HG03469 (cell line): ENCODE measurements at regions not wholly inside any gene's neighbourhood (a gene's known extent, or its start where the extent isn't known, plus 50 kb on each side); places are given as distances from the start of the nearest gene placed in this dataset.

Experiments used
- ATAC-seq: cut with Tn5 transposase; IDR thresholded peaks from one replicate; pipeline ENCODE4 v1.9.1; 2021; ENCODE audit warnings: mild to moderate bottlenecking, moderate library complexity, moderate number of reproducible peaks; ENCODE audit not compliant: unreplicated experiment

DNA sequence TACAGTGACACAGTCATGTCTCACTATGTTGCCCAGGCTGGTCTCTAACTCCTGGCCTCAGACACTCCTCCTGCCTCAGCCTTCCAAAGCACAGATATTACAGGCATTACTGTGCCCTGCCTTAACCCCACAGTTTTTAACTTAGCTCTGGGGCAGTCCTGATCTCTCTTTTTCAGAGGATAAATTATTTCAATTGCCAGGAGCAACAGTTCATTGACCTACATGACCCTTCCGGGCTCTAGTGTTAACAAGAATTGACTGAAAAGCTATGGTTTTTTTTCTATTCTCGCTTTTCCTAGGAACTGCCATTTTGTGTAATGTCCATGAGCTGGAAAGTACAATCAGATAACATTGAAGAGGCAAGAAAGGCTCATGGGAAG lies 92.8 kb downstream of the HNRNPLL start:
- no peak for ATAC-seq

DNA sequence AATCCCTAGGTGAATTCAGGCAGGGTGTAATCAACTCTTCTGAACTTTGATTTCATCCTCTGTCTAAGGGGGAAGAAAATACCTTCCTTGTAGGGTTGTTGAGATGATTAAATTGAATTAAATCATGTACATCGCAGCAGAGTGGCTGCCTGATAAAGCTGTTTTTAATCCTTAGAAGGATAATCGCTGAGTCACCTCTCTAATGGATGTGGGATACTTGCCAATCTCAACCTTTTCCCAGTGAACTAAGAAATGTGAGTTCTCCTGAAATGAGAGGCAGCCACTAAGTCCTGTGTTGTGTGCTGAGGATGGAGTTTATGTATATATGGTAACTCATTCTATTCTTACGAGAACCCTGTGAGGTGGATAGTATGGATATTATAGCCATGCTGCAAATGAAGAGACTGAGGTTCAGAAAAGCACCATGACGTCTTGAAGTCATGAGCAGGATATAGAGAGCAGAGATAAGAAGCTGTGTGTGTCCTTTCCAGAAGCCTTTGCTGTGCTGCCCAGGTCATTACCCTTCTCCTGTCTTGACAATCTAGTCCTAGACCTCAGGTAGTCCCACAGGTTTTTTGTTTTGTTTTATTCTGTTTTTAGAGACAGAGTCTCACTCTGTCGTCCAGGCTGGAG lies 93.3 kb downstream of the HNRNPLL start:
- no peak for ATAC-seq

DNA sequence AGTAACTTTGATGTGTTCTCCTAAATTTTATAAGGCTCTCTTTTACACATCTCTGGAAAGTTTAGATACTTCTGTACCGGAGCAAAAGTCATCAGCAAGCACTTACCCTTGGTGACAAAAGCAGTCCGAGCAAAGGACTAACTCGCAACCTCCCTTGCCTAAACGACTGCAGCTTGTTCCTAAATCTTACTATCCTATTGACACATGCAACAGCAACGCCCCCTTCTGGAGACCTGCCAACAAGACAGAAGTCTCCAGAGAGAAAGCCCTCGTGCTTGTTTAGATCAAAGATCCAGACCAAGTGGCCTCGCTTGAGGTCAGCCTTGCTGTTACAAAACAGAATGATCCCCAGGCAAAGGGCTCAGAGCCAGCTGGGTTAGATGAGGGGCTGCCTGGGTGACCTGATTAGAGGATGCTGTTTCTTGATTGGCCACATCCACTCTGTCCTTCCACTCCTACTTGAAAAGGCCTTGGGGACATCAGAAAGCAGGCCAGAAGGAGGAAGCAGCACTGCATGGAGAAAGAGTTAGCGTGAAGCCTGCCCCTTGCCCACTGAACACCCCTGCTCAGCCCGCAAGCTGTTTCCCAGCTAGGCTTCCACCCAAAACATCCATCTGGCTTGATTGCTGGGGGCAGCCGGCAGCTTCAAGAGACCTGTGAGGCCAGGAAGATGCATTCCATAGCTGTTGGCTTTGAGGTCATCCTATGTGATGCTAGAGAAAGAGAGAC lies 94.3 kb downstream of the HNRNPLL start:
- ATAC-seq = peak; percentile 64

DNA sequence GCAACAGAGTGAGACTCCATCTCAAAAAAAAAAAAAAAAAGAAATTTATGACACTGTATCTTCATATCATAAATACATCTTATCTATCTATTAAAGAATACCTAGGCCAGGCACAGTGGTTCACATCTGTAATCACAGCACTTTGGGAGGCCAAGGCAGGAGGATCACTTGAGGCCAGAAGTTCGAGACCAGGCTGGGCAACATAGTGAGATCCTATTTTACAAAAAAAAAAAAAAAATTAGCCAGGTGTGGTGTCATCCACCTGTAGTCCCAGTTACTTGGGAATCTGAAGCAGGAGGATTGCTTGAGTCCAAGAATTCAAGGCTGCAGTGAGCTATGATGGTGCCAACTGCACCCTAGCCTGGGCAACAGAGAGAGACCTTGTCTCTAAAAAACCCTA lies 95.0 kb downstream of the HNRNPLL start:
- ATAC-seq = no peak

DNA sequence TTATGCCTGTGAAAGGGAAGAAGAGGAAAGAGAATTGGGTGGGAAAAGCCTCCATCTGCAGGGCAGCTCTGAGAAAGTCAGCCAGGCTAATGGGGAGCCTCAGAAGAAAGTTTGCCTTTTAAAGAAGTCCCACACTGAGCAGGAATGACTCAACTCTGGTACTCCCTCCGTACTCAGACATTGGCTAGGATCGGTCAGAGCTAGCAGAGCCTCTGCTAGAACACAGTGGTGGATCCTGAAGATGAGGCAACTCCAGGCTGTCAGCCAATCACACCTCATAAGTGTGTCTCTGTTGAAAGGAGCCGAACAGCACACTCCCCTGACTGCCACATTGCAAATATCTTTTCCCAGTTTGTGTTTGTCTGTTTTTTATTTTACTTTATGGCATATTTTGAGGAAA lies 96.9 kb downstream of the HNRNPLL start:
- no peak for ATAC-seq

- no peak for ATAC-seq
Observed at GRCh38 chr2:38504169-38504568, 98.6 kb downstream of the HNRNPLL start.

DNA sequence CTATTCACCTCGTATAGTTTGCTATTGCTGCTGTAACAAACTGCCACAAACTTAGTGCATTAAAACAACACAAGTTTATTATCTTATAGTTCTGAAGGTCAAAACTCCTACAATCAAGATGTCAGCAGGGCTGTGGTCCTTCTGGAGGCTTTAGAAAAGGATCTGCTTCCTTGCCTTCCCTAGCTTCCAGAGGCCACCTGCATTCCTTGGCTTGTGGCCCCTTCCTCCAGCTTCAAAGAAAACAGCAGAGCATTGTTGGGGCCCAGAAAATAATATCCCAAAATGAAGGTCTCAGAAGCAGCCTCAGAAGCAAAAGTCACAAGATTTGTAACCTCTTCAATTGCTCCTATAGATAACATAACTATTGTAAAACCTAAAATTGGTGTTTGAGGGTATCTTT lies 100.6 kb downstream of the HNRNPLL start:
- ATAC-seq = no peak

GRCh38 chr2:38500283-38500634 lies 102.5 kb downstream of the HNRNPLL start:
- ATAC-seq = no peak

GRCh38 chr2:38499548-38500282 lies 103.0 kb downstream of the HNRNPLL start:
- ATAC-seq = no peak

DNA sequence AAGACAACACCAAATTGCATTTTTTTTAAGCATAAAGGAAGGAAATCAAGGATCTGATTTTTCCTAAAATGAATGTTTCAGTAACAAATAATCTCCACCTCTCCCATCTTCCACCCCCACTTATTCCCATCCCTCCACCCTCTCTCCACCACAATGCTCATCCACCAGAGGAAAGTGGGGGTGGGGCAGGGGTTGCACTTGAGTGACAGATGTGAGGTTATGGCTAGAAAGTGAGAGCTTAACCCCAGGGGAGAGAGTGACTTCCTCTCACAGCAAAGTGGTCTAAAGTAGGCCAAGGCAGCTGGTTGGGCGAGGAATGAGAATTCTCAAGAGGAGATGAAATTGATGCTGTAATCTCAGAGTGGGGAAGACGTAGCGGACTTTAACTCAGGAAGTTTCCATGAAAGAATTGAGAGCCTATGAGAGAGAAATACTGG lies 104.7 kb downstream of the HNRNPLL start:
- ATAC-seq = no peak

DNA sequence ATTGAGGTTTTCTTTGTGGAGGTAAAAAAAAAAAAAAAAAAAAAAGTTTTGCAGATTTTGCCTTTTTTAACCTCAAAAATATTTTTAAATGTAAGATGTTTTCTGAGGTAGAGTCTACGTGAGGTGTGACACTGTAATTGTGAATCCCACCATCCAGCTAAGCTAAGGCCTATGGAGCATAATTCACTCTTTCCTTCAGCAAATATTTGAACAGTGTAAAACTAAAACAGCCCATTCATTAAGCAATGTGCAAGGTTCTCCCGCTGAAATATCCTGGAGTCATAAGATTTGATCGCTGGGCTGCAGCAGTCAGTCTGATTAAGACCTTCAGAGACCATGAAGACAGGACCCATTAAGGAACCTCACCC lies 105.1 kb downstream of the HNRNPLL start:
- ATAC-seq = no peak

DNA sequence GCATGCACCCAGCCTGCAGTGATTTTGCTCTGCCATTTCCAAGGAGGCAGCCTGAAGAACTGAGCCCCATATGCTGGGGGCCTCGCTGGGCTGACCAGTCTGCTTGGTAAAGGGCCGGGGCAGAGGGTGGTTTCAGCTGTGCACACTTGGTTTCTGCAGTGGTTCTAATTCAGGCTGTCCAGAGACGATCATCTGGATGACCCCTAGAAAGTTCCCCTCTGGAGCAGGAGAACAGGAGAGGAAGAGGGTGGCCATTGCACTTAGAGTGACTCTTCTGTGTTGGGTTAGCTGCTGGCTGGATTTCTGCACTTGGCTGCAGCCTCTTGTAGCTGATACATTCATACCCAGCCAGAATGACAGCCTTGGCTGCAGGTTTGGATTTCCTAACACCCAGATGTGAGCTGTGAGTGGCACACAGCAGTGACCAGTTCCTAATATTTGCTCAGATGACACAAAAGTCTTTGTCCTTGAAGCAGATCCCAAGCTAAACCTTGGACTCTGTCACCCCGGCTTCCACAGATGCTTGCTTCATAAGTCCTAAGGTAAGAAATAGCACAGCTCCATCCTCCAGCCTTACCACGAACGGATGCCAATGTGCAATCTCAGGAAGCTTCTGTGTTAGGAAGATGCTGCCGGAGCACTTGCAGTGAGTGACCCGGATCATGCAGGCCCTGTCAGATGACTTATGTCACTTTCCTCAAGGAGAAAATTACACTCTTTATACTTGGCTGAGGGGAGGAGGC lies 105.6 kb downstream of the HNRNPLL start:
- ATAC-seq = no peak

DNA sequence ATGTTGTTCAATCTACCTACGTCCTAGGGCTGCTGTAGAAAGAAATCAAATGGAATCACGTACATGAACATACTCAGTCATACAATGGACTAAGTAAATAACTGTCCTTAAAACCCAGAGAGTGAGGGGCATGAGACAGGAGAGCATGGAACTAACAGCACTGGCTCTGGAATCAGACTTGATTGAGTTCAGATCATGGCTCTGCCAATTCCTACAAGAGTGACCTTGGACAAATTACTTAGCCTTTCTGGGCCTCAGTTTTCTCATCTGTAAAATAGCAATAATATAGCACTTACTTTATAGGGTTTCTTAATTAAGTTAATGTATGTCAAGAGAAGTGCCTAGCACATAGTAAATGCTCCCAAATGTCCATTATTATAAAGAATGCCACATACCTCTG lies 106.8 kb downstream of the HNRNPLL start:
- no peak for ATAC-seq

DNA sequence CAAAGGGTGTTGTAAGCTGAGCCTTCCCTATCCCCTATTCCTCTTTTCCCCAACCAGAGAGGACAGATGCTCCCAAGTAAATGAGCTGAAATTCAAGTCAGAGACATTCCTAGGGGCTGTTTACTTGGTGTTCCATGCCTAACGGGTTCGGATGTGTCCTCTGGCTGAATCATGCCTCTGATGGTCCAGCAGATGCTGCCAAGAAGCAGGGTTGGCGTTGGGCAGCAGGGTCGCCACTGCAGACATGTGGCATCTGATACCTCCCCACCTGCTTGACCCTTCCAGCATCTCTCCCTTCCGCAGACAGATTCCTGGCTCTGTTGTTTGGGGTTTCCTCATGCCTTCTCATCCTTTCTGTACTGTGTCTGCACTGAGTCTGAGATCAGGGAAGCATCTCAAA lies 108.3 kb downstream of the HNRNPLL start:
- ATAC-seq = no peak

DNA sequence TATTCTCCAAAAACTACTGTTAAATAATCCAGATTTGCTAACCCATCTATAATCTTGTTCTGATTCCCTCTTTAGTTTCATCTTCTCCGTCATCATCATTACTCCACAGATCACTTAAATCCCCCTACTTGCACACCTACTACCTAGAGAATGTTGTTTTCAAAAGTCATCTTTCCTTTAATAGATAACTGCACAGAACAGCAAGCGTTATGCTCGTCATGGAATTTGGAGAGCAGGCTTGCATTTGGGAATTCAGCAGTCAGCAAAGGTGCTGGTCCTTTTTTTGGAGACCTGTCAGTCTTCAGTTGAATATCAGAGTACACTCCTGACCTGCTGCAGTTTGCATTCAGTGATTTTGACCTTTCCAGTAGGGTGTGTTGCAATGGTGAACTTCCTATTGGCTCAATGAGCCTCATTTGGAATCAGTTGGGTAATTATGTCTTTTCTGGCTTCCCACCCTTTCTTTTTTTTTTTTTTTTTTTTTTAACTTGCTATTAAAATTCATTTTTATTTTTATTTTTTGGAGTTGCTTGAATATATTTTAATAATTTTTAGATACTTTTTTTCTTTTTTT lies 110.6 kb downstream of the HNRNPLL start:
- no peak for ATAC-seq

- ATAC-seq = no peak
Observed at GRCh38 chr2:38491436-38491835, 111.3 kb downstream of the HNRNPLL start.

DNA sequence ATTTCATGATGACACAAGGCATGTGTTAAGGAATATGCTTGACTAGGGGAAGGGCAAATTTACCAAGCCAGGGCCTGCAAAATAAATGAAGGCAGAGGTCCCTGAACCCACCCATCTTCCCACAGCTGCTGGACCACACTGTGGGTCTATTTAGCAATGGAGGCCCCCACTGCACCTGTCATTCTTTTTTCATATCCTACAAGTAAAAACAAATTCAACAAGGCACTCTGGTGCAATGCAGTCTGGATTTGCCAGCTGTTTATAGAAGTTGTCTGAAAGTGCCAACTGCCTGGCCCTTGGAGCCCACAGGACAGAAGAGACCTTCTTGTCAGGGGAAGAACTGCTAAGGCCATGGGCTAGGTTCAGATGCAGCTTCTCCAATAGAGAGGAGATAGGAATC lies 112.8 kb upstream of the ATL2 start:
- no peak for ATAC-seq

DNA sequence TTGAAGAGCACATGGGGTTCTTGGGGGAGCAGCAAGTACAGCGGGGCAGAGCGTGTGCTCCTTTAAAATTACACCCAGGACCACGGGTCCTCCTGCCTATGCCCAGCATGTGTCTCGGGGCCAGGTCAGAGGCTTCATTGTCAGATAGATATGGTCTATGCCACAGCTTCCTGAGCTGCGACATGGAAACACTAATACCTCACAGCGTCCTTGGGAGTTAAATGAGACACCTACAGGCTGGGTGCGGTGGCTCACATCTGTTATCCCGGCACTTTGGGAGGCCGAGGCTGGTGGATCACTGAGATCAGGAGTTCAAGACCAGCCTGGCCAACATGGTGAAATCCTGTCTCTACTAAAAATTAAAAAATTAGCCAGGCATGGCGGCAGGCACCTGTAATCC lies 110.8 kb upstream of the ATL2 start:
- ATAC-seq = no peak

- ATAC-seq = no peak
Observed at GRCh38 chr2:38486213-38487026, 109.3 kb upstream of the ATL2 start.

GRCh38 chr2:38485734-38486133 lies 108.7 kb upstream of the ATL2 start:
- peak; percentile 96 for ATAC-seq
